DMS114 treated with DMSO at 0.1 percent for 48 hours (cell line): ENCODE measurements at regions not wholly inside any gene's neighbourhood (a gene's known extent, or its start where the extent isn't known, plus 50 kb on each side); places are given as distances from the start of the nearest gene placed in this dataset.
"Not testable (repeated sequence)": the region's sequence is repeated elsewhere in the genome, so short reads cannot be mapped to it uniquely, and the experiment has no call there.

Source experiments
- DNase-seq: peaks from one replicate; lab custom pipeline; 2025; ENCODE audit not compliant: unreplicated experiment; lab: John Stamatoyannopoulos, UW

DNA sequence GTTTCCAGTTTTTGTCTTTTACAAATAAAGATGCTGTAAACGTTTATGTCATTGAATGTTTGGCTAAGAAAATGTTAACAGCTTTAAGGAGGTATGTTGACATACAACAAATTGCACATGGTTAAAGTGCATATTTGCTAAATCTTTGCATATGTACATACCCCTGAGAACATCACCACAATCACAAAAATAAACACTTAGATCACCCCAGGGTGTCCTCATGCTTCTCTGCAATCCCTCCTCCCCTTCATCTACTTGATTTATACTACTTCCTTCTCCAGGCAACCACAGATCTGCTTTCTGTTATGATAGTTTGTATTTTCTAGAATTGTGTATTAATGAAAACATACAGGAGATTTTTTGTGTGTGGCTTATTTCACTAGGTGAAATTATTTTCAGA lies 209.5 kb downstream of the GLRX3 start:
- no peak for DNase-seq

DNA sequence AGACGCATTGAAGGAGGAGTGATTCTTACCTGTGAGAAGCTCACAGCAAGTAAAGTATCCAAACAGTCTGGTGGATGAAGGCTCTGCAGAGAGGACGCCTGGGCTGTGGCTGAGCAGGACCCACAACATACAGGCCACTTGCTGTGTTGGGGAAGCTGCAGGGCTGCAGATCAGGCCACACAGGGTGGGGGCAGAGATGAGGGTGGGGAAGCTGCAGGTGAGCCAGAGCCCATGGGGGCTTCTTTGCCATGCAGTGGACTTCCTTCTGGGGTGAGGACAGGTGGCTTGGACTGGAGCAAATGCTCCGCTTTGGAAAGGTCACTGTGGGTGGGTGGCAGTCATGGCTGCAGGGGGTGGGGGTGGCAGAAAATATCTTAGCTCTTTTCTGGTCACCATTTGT lies 214.8 kb downstream of the GLRX3 start:
- DNase-seq, result no peak

GRCh38 chr10:130351466-130352290 lies 215.5 kb downstream of the GLRX3 start:
- no peak for DNase-seq

DNA sequence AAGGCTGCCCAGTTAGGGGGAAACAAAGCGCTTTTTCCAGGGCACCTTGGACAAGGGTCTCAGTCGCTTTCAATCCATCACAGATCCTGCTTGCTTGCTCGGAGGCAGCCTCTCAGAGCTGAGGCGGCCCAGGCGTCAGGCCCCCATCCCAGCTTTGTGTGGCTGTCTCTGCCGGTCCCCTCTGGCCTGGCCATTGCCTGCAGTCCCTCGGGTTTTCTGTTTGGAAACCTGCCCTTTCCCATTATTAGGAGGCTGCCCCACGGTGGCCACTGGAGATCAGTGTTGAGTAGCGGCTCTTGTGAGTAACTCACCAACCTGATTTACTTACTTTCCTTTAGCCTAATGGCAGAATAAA lies 216.1 kb downstream of the GLRX3 start:
- no peak for DNase-seq

- DNase-seq, result no peak
These were observed 217.9 kb downstream of the GLRX3 start for GRCh38 chr10:130353928-130354572.

GRCh38 chr10:130354573-130354954 lies 218.4 kb downstream of the GLRX3 start:
- no peak for DNase-seq

DNA sequence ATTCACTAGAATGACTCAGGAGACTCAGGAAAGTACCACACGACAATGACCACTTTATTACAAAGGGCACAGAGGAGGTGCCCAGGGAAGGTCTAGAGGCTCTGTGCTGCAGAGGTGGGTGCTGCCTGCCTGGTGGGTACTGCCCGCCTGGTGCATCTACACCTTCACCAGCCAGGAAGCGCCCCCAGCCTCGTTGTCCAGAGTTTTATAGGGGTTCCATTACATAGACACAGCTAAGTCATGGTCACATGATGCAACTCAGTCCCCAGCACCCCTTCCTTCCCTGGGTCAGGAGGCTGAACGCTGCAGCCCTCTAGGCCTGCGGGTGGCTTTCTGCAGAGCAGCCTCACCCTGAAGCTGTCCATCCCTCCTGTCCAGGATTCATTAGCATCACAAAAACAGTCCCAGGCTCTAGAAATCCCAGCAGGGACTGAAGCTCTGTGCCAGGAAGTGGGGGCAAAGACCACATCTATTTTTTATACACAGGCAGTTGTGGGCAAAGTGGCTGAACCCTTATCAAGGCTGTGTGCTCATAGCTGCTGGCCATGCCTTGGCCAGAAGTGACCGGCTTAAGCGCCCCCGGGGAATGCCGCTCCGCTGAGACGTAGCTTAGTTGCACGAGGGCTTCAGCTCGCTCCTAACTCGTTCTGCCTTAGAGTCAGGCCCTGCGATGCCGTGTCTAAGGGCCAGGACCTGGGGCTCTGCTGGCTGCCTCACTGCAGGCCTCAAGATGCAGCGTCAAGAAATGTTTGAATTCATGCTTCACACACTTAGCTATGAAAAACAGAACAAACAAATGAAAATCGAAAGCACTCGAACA lies 219.0 kb downstream of the GLRX3 start:
- no peak for DNase-seq

DNA sequence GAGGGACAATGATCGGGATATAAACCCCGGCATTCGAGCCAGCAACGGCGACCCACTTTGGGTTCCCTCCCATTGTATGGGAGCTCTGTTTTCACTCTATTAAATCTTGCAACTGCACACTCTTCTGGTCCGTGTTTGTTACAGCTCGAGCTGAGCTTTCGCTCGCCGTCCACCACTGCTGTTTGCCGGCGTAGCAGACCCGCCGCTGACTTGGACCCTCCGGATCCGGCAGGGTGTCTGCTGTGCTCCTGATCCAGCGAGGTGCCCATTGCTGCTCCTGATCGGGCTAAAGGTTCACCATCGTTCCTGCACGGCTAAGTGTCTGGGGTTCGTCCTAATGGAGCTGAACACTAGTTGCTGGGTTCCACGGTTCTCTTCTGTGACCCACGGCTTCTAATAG lies 220.2 kb downstream of the GLRX3 start:
- not testable (repeated sequence) for DNase-seq

DNA sequence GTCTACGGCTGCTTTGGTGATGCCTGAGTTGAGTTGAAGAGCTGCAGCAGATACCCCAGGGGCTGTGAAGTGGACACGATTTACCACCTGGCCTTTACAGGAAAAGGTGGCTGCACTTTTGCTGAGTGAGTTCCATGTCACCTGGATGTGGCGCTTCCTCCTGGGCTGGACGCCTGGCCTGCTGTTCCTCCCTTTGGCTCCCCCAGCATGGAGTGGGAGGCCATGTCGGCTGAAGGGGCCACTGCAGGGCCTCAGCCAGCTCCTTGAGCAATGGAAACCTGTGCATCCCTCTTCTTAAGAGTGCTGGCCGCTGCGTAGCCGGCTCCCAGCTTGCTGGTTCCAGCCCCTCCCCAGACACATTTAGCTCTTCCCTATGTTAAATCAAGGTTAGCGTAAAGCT lies 221.0 kb downstream of the GLRX3 start:
- DNase-seq, result no peak

- DNase-seq, result no peak
These were observed 221.8 kb downstream of the GLRX3 start for GRCh38 chr10:130357951-130358350.

DNA sequence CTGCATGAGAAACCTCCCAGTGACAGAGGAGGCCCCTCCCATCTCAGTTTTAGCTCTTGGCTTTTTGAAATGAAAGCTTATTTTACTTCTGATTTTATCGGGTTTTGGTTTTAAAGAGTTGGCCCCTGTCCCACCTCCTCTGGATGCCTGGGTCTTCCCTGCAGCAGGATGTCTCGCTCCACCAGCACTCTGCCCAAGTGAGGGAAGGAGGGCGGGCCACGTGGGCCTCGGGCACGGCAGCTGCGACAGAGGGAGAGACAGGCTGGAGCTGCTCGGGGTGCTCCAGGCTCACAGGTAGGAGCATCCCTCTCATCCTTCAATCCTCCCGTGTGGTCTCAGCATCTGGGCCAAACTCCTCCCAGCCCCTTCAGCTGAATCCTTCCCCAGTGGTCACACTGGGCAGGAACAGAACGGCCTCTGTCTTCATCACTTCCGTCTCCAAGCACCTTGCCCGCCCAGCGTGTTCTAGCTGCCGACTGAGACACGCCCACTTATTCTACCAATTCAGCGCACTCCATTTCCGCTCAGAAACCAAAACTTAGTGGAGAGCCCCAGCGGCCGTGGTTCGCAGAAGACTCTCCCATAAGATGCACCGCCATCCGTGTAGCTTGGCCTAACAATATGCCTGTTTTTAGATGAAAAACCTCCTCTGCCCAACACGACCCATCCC lies 222.9 kb downstream of the GLRX3 start:
- no peak for DNase-seq

DNA sequence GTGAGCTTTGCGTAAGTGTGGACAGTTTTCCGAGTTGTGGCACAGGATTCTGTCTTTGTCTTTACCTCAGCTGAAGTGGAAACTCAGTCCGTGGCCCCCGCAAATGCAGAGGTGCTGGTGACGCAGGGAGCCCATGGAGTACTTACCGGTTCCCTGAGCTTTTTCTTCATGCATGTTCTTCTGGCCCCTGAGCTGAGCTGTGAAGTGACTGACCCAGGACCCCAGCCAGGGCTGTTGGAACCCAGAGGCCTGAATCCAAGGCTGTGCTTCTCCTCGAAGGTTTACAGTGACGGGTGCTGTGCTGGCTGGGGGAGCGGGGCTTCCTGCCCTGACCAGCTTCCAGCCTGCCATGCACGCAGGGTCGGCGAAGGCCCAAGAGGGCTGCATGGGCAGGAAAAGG lies 223.5 kb downstream of the GLRX3 start:
- DNase-seq, result no peak

DNA sequence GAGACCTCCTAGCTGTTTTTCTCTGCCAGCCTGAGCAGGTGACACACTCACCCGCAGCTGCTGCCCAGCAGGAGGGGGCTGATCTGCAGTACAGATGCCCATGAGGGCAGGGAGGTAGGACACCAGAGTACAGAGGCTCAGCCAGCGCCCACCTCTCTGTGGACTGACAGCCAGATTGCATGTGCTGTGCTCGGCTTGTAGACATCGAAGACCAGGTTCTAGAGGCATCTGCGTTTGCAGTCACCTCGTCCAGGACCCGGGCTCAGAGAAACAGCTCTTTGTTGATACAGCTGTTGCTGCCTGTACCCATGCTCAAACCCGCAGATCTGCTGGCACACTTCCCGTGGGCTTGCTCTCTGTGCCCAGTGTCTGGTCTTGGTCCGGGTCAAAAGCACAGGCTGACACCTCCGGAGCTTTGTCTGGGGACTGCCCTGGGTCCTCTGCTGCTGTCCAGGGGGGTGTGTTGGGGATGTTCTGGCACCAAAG lies 224.7 kb downstream of the GLRX3 start:
- no peak for DNase-seq

GRCh38 chr10:130361351-130362105 lies 225.3 kb downstream of the GLRX3 start:
- DNase-seq, result no peak

DNA sequence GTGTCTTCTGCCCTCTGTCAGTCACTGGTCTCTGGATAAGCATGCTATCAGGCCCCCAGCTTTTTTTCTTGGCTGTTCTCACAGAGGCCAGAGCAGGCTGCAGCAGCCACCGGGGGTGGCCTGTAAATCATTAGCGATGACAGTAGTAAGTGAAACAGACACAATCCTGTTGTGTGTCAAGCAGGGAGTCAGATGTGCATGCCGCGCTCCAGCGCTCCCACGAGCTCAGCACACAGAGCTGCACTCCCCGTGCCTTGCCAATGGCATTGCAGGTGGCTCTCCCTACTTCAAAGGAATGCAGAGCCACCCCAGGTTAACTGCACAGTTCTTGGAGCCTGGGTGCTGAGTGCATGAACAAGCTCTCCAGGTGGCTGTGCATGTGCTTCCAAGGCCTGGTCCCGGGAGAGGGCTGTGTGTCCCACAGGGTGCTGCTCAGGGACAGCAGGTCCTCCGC lies 226.1 kb downstream of the GLRX3 start:
- DNase-seq, result no peak

GRCh38 chr10:130363051-130363450 lies 226.9 kb downstream of the GLRX3 start:
- no peak for DNase-seq

DNA sequence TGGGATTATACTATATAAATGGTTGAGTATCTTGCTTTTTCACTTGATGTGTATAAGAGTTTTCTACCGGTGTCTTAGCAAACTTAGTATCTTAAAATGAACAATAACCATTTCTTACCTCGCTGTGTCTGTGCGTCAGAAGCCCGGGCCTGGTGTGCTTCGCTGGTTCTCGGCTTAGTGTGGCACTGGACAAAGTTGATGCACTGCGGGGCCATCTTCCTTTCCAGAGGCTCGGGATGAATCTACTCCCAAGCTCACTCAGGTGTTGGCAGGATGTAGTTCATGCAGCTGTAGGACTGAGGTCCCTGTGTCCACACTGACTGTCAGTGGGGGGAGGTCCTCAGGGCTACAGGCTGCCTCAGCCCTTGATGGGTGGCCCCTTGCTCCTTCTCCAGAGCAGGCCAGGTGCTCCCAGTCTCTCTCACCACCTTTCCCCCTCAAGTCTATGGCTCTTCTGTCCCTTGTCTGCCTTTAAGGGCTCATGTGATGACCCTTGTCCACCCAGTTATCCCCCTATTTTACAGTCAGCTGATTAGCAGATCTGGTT lies 227.8 kb downstream of the GLRX3 start:
- no peak for DNase-seq

GRCh38 chr10:130364631-130365411 lies 228.6 kb downstream of the GLRX3 start:
- no peak for DNase-seq
